GM15510 (cell line): ENCODE measurements at regions not wholly inside any gene's neighbourhood (a gene's known extent, or its start where the extent isn't known, plus 50 kb on each side); places are given as distances from the start of the nearest gene placed in this dataset.

Source experiments
- POLR2A ChIP-seq: IDR thresholded peaks from 3 replicates; pipeline ENCODE4 v1.6.1; 2011; ENCODE audit warnings: borderline replicate concordance; ENCODE audit not compliant: insufficient read length; ENCODE audit errors: extremely low read depth

- no peak for TF ChIP-seq POLR2A
Observed at GRCh38 chr14:34099635-34100034, 148.8 kb upstream of the EGLN3 start.

GRCh38 chr14:34098985-34099349, 148.1 kb upstream of the EGLN3 start:
- TF ChIP-seq POLR2A = no peak

GRCh38 chr14:34098045-34098984, 147.4 kb upstream of the EGLN3 start:
- no peak for TF ChIP-seq POLR2A

GRCh38 chr14:34097644-34098043, 146.8 kb upstream of the EGLN3 start:
- no peak for TF ChIP-seq POLR2A

GRCh38 chr14:34094384-34094783, 143.5 kb upstream of the EGLN3 start:
- no peak for TF ChIP-seq POLR2A

- no peak for TF ChIP-seq POLR2A
Observed at GRCh38 chr14:34093883-34094282, 143.0 kb upstream of the EGLN3 start.

GRCh38 chr14:34090451-34090850, 139.6 kb upstream of the EGLN3 start:
- TF ChIP-seq POLR2A = no peak

- no peak for TF ChIP-seq POLR2A
Observed at GRCh38 chr14:34088914-34089313, 138.0 kb upstream of the EGLN3 start.

- TF ChIP-seq POLR2A = no peak
Observed at GRCh38 chr14:34087571-34087970, 136.7 kb upstream of the EGLN3 start.

GRCh38 chr14:34086223-34086757, 135.4 kb upstream of the EGLN3 start:
- no peak for TF ChIP-seq POLR2A

- TF ChIP-seq POLR2A = no peak
Observed at GRCh38 chr14:34085695-34086094, 134.8 kb upstream of the EGLN3 start.

- no peak for TF ChIP-seq POLR2A
Observed at GRCh38 chr14:34081576-34082136, 130.8 kb upstream of the EGLN3 start.

- TF ChIP-seq POLR2A = no peak
Observed at GRCh38 chr14:34081101-34081575, 130.3 kb upstream of the EGLN3 start.

- no peak for TF ChIP-seq POLR2A
Observed at GRCh38 chr14:34078117-34078743, 127.4 kb upstream of the EGLN3 start.

- TF ChIP-seq POLR2A = no peak
Observed at GRCh38 chr14:34075826-34076225, 125.0 kb upstream of the EGLN3 start.

- no peak for TF ChIP-seq POLR2A
Observed at GRCh38 chr14:34075042-34075744, 124.3 kb upstream of the EGLN3 start.

GRCh38 chr14:34072921-34073320, 122.0 kb upstream of the EGLN3 start:
- no peak for TF ChIP-seq POLR2A
